ENCODE measurements at regions not wholly inside any gene's neighbourhood (a gene's known extent, or its start where the extent isn't known, plus 50 kb on each side); places are given as distances from the start of the nearest gene placed in this dataset.
"Not testable (repeated sequence)": the region's sequence is repeated elsewhere in the genome, so short reads cannot be mapped to it uniquely, and the experiment has no call there.

GRCh38 chr4:181838253-181838652, 404.9 kb upstream of the TENM3 start:
- ChIA-PET POLR2A (ENCODE audit: low non-redundant PET) (no interaction called here), CTCF (no interaction called here)
- H3K4me3 ChIP-seq (ENCODE audit: low read depth, low read length, poor library complexity, severe bottlenecking) = no peak overlapping the region
- H3K9me3 ChIP-seq (ENCODE audit: low read depth, low read length, poor library complexity, severe bottlenecking) = no peaks in the 10 kb centered on the region
- peaks cover 16% of the 10 kb centered on the region for H3K27me3 ChIP-seq (replicated peaks; ENCODE audit: insufficient read depth, low read depth, low read length, poor library complexity)
- H3K36me3 ChIP-seq (ENCODE audit: insufficient read depth, low read length, poor library complexity, severe bottlenecking) = no peaks in the 10 kb centered on the region
- no TSS peak for BruUV-seq (replicated peaks)
- intact Hi-C loops (cut with micrococcal nuclease; ENCODE audit: unreplicated experiment) = no loop called here
- H3K4me1 ChIP-seq (ENCODE audit: insufficient read depth, low read length, poor library complexity, severe bottlenecking) = no peaks in the 10 kb centered on the region
- TF ChIP-seq CTCF (conservative IDR thresholded peaks at IDR 0.05; ENCODE audit: low read depth, low read length) (no peak), EZH2 (IDR thresholded peaks at IDR 0.05; ENCODE audit: borderline replicate concordance, low read depth, low read length, poor library complexity, severe bottlenecking) (no peak)
- no peak for DNase-seq (ENCODE audit: low spot score)
- H3K27ac ChIP-seq (ENCODE audit: low read depth, low read length, poor library complexity, severe bottlenecking) = no peak overlapping the region

GRCh38 chr4:181843797-181844196, 399.4 kb upstream of the TENM3 start:
- H3K36me3 ChIP-seq (ENCODE audit: insufficient read depth, low read length, poor library complexity, severe bottlenecking); CTCF ChIA-PET; H3K9me3 ChIP-seq (ENCODE audit: low read depth, low read length, poor library complexity, severe bottlenecking); H3K4me3 ChIP-seq (ENCODE audit: low read depth, low read length, poor library complexity, severe bottlenecking); intact Hi-C loops (cut with micrococcal nuclease; ENCODE audit: unreplicated experiment); BruUV-seq (replicated peaks); H3K4me1 ChIP-seq (ENCODE audit: insufficient read depth, low read length, poor library complexity, severe bottlenecking); DNase-seq (ENCODE audit: low spot score); H3K27ac ChIP-seq (ENCODE audit: low read depth, low read length, poor library complexity, severe bottlenecking); POLR2A ChIA-PET (ENCODE audit: low non-redundant PET): not testable (repeated sequence)
- H3K27me3 ChIP-seq (replicated peaks; ENCODE audit: insufficient read depth, low read depth, low read length, poor library complexity) = peaks cover 24% of the 10 kb centered on the region

- no peak for DNase-seq (ENCODE audit: low spot score)
- TF ChIP-seq CTCF (conservative IDR thresholded peaks at IDR 0.05; ENCODE audit: low read depth, low read length) (no peak), EZH2 (IDR thresholded peaks at IDR 0.05; ENCODE audit: borderline replicate concordance, low read depth, low read length, poor library complexity, severe bottlenecking) (no peak)
- H3K36me3 ChIP-seq (ENCODE audit: insufficient read depth, low read length, poor library complexity, severe bottlenecking) = no peaks in the 10 kb centered on the region
- no peaks in the 10 kb centered on the region for H3K9me3 ChIP-seq (ENCODE audit: low read depth, low read length, poor library complexity, severe bottlenecking)
- H3K4me1 ChIP-seq (ENCODE audit: insufficient read depth, low read length, poor library complexity, severe bottlenecking) = no peaks in the 10 kb centered on the region
- intact Hi-C loops (cut with micrococcal nuclease; ENCODE audit: unreplicated experiment) = no loop called here
- no peak overlapping the region for H3K4me3 ChIP-seq (ENCODE audit: low read depth, low read length, poor library complexity, severe bottlenecking)
- ChIA-PET CTCF (no interaction called here), POLR2A (ENCODE audit: low non-redundant PET) (no interaction called here)
- BruUV-seq (replicated peaks) = no TSS peak
- no peak overlapping the region for H3K27ac ChIP-seq (ENCODE audit: low read depth, low read length, poor library complexity, severe bottlenecking)
- peaks cover 34% of the 10 kb centered on the region for H3K27me3 ChIP-seq (replicated peaks; ENCODE audit: insufficient read depth, low read depth, low read length, poor library complexity)
Measured at GRCh38 chr4:181845617-181846016, 397.6 kb upstream of the TENM3 start.

GRCh38 chr4:181846934-181847333, 396.3 kb upstream of the TENM3 start:
- Histone ChIP-seq H3K4me1 (ENCODE audit: insufficient read depth, low read length, poor library complexity, severe bottlenecking) (no peaks in the 10 kb centered on the region), H3K9me3 (ENCODE audit: low read depth, low read length, poor library complexity, severe bottlenecking) (no peaks in the 10 kb centered on the region), H3K27me3 (replicated peaks; ENCODE audit: insufficient read depth, low read depth, low read length, poor library complexity) (peaks cover 35% of the 10 kb centered on the region), H3K4me3 (ENCODE audit: low read depth, low read length, poor library complexity, severe bottlenecking) (no peak overlapping the region), H3K27ac (ENCODE audit: low read depth, low read length, poor library complexity, severe bottlenecking) (no peak overlapping the region), H3K36me3 (ENCODE audit: insufficient read depth, low read length, poor library complexity, severe bottlenecking) (no peaks in the 10 kb centered on the region)
- intact Hi-C loops (cut with micrococcal nuclease; ENCODE audit: unreplicated experiment) = no loop called here
- TF ChIP-seq EZH2 (IDR thresholded peaks at IDR 0.05; ENCODE audit: borderline replicate concordance, low read depth, low read length, poor library complexity, severe bottlenecking) (no peak), CTCF (conservative IDR thresholded peaks at IDR 0.05; ENCODE audit: low read depth, low read length) (no peak)
- ChIA-PET CTCF (no interaction called here), POLR2A (ENCODE audit: low non-redundant PET) (no interaction called here)
- no TSS peak for BruUV-seq (replicated peaks)
- no peak for DNase-seq (ENCODE audit: low spot score)
